Vagina (tissue), 2 donors: ENCODE measurements at regions not wholly inside any gene's neighbourhood (a gene's known extent, or its start where the extent isn't known, plus 50 kb on each side); places are given as distances from the start of the nearest gene placed in this dataset.
"Not testable (repeated sequence)": the region's sequence is repeated elsewhere in the genome, so short reads cannot be mapped to it uniquely, and the experiment has no call there.

ENCODE experiments used
- CTCF ChIP-seq, 3 experiments: fragments of 450-650 bp in 2 of 3; fragments of 200-600 bp in 1 of 3; sonication (generic) in 1 of 3; IDR thresholded peaks; one replicate each; pipeline ENCODE4 v1.5.1; 2017 to 2019; ENCODE audit warnings: antibody characterized with exemption in 3 of 3, mild to moderate bottlenecking in 2 of 3, moderate library complexity in 2 of 3
- POLR2A ChIP-seq, 2 donors: fragments of 450-650 bp; IDR thresholded peaks; one replicate each; pipeline ENCODE4 v1.6.1; 2017; ENCODE audit warnings: antibody characterized with exemption in 2 of 2, mild to moderate bottlenecking in 2 of 2, moderate library complexity in 2 of 2
- POLR2AphosphoS5 ChIP-seq, 2 donors: sonication (generic); formaldehyde crosslinking; IDR thresholded peaks; one replicate each; pipeline ENCODE4 v1.9.0; 2017; ENCODE audit warnings: antibody characterized with exemption in 2 of 2, mild to moderate bottlenecking in 2 of 2, low read depth in 1 of 2; ENCODE audit not compliant: insufficient read depth in 1 of 2

GRCh38 chr13:39837866-39838265 lies 182.4 kb downstream of the COG6 start:
- not testable (repeated sequence) for TF ChIP-seq POLR2AphosphoS5 (IDR thresholded peaks at IDR 0.05; ENCODE audit: insufficient read depth in 1 of 2, low read depth in 1 of 2); CTCF (IDR thresholded peaks at IDR 0.05); POLR2A (IDR thresholded peaks at IDR 0.05)
